ENCODE measurements at regions not wholly inside any gene's neighbourhood (a gene's known extent, or its start where the extent isn't known, plus 50 kb on each side); places are given as distances from the start of the nearest gene placed in this dataset.
"Not testable (repeated sequence)": the region's sequence is repeated elsewhere in the genome, so short reads cannot be mapped to it uniquely, and the experiment has no call there.

DNA sequence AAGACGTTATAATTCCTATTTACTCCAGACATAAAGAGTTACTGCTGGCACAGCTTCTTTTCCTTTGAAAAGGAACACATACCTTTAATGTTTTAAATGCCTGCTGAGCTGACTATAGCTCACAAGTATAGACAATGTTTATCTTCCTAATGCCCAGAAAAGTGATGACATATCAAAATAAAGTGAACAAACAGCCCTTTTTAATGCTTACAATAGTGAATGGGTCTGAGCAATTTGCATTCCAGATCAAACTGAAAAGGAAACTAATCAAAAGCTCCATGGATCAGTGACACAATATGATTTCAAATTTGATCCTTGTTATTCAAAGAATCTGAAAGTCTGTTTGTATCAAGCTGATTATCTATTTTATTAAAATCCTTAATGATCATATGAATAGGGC is 233.6 kb upstream of the SEMA3E start:
- DNase-seq: no peak

DNA sequence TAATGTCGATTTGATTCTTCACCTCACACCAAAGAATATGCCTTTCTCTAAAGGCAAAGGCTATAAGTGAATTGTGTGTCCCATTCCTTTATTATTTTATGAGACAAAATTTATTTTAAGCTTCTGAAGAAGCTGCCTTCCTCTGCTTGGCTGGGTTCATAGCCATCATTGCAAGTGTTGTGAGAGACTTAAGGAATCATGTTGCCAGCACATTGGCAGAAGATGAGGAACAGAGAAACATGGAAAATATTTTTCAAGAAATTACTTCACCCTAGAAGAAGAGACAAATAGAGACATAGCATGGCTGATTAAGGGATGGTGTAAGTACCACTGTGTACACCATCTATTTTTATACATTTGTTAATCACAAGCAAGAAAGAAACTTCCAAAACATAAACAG is 230.1 kb upstream of the SEMA3E start:
- DNase-seq: no peak

DNA sequence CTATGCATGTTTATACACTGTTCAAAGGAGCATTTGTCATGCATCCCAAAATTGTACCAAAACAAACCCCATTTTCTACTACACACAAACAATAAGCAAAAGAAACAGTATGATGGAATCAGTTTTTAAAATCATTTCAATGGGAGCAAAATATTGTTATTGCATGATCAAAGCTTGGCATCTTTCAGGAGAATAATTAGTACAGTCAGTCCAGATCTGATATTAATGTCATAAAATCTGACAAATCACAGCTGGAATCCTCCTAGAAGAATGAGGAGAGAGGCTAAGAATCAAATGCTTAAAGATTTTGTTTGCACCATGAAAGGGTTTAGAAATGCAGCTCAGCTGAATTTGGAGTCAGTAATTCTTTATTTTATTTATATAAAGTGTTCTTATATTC is 229.7 kb upstream of the SEMA3E start:
- no peak for DNase-seq

DNA sequence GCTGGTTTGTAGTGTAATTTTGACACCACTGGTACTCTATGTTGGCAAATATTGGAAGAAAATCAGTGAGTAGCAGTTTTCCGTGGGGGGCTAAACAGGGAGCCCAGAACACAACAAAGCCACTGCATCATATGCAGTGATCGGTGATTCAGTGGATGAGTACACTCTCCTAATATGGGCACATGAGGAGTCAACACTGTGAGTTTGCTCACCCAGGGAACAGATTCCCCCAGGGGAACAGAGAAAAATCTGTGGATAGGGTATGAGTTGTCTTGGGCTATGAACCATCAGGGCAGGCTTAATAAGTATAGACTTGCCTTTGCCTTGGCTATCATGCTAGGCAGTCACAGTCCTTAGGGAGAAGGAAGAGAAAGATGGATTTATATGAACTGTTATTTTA is 227.7 kb upstream of the SEMA3E start:
- peak; percentile 33 for DNase-seq

DNA sequence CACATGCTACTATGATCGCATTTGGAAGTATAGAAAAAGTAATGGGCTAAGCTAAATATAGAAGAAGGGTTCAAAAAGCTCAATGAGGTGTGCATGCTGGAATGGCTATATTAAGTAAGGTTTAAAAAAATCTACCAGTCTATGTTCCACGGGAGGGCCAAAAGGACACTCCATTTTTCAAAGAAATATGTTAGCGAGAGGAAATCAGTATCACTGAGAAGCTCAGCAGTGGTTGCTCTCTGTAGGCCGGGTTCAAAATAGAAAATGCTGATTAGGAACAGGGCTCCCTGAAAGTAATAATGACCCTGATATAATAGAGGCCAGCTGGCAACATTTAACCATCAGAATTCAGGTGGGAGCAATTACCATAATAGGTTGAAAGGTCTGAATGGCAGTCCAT is 224.5 kb upstream of the SEMA3E start:
- DNase-seq: no peak

DNA sequence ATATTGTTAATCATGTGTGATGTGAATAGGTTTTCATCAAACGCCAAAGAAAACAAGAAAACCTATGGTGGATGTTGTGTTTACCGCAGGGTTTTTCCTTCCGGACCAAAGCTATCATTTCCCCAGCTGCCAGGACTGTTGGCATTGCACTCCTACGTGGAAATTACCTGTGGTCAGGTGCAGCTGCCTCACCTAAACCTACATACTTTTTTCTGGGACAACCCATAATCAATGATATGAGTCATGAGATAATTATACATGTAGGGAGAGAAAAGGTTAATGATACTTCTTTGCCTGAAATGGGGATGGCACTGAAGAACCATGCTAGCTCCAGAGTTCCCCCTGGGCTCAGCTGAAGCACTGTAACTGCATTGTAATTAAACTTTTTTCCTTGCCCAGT is 223.6 kb upstream of the SEMA3E start:
- no peak for DNase-seq

DNA sequence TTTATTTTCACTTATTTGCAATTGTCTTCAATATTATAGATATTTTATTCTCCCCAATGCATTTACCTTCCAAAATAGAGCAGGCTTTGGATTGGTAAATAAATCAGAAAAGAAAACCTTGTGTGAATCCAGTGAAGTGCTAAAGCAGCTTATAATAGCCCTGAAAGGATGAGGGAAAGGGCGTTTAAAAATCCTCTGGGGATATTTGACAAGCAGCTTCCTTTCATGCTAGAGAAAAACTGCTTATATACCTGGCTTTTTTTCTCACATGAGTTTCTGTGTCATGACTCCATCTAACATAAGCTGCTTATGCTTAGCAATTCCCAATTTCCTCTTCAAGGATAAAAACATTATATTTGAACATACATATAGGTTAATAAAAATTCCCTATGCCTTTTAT is 221.6 kb upstream of the SEMA3E start:
- DNase-seq: no peak

DNA sequence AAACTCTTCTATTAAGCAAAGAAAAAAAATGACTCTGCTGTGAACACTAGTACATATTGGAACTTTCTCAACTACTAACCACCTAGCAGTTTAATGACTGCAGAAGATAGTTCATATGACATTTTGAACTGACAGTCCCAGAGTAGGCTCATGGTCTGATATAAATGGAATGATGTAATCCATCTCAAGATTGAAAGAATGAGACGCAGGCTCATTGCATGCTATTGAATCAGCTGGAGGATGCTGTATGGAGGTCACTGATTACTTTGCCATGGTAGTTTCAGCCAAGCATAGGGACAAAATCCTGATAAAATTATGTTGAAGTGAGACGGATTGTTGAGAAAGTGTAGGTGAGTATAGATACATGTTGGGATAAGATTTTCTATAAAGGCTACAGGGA is 217.6 kb upstream of the SEMA3E start:
- no peak for DNase-seq

DNA sequence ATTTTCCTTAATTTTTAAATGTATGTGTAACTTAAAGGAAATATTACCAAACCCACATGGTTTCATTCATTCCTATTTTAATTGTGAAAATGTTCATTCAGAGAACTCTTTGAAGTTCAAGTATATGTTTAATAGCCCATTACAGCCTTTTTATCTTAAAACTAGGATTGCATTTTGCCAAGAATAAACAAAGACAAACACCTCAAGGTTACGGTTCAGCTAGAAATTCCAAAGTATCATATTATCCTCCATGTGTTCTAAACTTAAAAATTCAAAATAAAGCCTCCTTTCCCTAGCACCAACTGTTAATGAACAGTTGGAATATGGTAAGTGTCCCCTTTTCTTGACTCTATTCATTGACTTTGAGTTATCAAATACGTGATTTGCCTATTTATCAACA is 215.6 kb upstream of the SEMA3E start:
- no peak for DNase-seq

DNA sequence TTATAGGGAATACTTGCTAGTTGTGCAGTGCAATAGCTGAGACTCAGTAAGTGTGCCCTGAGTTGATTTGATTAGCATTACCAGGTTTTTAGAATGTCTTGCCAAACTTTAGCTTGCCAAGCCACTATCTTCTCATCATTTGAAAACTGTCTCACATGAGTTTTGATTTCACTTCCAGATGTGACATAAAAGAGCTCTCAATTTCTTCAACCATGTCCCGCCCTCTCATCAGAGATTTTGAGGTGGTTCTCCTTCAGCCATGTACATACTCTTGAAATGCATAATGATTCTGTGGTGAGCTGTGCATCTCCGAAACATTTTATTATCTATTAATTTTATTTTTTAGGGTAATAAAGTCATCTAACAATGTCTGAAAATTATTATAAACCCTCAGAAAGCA is 215.0 kb upstream of the SEMA3E start:
- no peak for DNase-seq

DNA sequence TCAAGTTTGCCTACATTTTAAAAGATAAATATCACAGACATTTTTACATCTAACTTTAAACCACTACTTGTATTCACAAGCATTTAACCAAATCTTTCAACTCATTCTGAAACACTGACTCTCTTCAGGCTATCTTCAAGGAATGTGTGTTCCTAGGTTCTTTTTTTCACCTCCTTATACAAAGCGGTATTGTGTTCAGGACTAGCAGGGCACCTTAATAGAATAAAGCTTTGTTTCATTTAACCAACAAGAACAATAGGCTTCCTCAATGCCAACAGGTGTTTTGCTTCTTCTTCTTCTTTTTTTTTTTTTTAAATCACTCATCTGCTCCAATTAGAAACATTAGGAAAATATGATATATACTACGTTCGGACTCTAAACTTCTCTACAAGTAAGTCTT is 212.9 kb upstream of the SEMA3E start:
- no peak for DNase-seq

DNA sequence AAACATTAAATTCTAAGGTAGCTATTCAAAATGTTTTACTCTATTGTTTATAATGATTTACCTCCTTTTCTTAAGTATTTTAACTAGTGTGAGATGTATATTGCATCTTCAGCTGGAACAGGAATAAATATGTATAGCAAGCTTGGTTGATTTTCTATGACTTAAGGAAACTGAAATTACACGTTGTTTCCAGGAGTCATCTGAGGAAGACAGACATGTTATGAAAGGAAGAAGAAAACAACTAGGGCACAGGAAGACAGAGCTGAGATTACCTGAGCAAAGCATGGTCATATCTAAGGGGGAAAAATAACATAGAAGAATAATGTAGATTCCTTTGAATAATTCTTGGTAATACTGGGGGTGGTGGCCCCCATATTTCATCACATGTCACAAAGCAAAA is 210.9 kb upstream of the SEMA3E start:
- DNase-seq: no peak

DNA sequence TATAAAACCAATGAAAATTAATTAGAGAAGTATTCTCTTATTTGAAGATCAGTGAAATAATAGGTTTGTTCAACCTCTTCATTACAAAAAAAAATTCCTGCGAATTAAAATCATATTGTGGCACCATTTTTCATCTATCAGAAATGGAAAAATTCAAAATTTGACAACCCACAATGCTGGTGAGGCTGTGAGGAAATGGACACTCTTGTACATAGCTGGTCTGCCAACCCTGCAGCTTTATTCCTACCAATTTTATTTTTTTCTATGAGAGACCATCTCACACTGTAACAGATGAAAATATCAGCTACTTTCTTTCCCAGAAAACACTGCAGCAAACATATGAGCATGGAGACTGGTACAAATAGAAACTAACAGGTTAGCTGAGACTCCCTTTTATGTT is 208.8 kb upstream of the SEMA3E start:
- DNase-seq: no peak

DNA sequence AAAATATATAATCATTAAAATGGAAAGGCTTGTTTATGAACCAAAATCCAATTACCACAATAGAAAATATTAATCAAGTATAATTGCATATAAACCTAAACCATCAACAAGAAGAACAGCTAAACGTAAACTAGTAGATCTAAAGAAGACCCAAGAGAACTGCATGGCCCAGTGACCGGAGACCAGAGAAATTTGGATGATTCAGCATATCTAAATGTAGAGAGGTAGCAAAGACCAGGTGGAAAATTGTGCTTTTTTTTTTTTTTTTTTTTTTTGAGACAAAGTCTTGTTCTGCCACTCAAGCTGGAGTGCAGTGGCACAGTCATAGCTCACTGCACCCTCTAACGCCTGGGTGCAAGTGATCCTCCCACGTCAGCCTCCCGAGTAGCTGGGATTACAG is 207.2 kb upstream of the SEMA3E start:
- DNase-seq: no peak

DNA sequence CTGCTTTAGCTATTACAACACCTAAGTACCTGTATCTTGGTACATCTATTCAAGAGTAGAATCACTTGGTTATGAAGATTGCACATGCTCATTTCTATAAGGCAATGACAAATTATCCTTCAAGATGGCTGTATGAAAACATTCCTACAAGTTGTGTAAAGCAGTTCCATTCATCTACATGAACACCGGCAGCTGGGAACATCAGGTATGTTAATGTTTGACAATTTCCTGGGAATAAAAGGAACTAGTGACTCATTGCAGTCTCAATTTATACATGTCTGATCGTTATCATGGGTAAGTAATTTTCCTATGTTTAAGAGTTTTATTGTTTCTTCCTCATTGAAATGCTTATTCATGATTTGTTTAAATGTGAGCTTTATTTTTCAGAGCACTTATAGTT is 203.2 kb upstream of the SEMA3E start:
- DNase-seq: no peak

DNA sequence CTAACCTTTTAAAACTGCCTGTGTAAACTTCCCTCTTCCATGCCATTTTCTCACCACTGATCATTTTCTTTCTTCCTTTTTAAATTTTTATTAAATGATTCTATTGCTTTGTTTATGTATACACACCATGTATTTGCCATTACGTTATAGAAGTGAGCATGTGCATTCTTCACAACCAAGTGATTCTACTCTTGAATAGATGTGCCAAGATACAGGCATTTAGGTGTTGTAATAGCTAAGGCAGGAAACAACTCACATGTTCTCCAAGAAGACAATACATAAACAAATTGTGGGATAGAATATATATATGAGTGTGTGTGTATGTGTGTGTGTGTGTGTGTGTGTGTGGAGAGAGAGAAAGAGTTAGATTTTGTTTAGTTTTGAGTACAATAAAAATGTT is 202.6 kb upstream of the SEMA3E start:
- no peak for DNase-seq

DNA sequence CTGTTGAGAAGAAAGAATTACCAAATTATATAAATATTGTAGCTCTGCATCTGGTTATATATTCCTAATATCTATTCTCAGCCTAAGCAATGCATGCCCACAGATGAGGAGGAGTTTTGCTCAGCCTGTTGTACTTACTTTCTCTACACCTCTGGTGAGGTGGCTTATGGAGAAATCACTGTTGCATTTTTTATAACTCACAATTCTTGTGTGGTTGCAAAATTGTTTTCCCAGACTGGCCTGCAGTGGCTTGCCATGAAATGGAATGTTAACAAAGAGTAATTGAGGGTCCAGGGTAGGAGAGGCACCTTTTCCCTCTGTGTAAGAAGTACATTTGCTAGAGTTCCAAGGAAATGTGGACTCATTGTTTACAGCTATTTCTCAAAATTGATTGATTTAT is 202.0 kb upstream of the SEMA3E start:
- DNase-seq: no peak

DNA sequence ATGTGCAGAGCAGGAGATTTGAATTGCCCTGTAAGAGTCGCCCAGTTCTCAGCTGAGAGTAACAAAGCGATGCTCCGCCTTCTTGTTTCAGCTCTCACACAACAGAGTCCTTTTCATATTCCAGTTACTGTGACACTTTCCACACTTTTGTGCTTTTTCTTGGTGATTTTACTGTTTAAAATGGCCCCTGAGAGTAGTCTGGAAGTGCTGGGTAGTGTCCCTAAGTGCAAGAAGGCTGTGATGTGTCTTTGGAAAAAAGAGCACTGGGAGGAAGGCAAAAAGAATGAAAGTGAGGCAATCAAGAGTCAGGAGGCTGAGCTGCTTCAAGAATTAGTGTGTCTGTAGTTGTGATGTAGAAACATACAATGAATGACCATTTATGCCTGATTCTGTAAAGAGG is 201.2 kb upstream of the SEMA3E start:
- DNase-seq: no peak

DNA sequence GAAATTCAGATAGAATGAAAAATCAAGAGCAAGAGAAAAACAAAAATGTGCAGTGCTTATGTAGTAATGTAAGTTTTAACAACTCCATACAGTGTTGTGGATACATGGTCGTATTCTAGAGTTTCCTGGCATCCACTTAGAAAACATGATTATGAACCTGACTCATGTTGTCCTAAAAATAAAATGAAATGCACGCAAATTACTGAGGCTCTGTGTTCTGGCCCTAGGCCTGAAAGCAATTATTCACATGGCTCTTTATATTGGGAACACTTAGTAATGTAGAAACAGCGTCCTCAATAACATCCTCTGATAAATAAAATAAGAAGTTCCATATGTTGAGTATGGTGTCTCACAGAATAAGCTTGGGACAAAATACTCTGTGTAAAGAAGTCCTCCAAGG is 200.2 kb upstream of the SEMA3E start:
- no peak for DNase-seq

DNA sequence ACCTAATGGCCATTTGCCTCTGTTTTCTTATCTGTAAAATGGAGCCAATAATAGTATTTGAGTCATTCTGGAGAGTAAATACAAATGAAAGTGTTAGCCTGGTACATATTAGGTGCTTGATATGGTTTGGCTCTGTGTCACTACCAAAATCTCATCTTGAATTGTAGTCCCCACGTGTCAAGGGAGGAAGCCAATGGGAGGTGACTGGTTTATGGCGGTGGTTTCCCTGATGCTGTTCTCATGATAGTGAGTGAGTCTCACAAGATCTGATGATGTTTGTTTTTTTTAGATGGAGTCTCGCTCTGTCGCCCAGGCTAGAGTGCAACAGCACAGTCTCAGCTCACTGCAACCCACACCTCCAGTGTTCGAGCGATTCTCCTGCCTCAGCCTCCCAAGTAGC is 194.0 kb upstream of the SEMA3E start:
- no peak for DNase-seq

DNA sequence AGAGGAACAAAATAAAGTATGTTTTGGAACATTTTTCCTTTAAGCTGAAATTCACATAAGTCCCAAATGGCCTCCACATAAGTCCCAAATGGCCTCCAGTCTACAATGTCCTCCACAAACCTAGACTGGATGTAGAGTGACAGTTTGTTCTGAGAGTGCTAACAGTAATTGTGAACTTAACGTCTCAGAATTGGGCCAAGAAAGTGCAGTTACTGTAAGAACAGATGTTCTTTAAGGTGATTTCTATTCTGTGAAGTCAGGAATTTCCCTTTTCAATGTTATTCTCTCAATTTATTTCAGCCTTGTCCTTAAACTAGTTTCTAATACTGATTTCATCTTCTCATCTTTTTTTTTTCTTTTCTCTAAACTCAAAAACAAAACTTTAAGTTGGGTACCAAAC is 188.7 kb upstream of the SEMA3E start:
- DNase-seq: no peak

DNA sequence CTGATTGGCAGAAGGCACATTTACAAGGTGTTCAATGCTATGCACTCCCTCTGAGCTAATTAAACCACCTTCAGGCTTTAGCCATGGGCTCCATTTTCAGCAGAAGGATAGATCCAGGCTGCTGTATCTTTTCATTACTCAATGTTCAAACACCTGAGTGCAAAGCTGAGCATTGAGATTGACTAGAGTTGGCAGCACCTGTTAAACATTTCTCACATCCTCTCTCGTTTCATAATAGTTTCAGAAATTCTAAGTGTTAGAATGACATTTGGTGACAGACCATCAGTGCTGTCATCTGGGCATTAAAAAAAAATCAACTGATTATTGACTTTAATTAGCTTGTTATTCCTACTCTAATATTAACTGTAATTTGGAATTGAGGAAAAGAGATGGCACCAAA is 187.1 kb upstream of the SEMA3E start:
- no peak for DNase-seq

DNA sequence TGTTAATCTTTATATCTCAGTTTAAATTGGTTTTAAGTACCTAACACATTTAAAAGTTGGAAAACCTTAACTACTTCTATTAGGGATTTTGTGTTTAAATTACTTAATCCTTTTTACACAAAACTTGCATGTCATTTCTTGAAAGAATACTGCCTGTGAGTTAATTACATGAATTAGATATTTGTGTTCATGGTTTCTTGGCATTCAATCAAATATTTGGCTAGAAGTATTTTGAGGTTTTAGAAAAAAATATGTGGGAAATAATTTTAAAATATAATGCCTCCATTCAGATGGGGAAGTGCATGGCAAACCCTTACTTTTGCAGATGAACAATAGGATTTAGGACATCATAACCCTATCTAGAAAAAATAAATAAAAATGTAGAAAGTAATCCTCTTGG is 186.5 kb upstream of the SEMA3E start:
- no peak for DNase-seq

DNA sequence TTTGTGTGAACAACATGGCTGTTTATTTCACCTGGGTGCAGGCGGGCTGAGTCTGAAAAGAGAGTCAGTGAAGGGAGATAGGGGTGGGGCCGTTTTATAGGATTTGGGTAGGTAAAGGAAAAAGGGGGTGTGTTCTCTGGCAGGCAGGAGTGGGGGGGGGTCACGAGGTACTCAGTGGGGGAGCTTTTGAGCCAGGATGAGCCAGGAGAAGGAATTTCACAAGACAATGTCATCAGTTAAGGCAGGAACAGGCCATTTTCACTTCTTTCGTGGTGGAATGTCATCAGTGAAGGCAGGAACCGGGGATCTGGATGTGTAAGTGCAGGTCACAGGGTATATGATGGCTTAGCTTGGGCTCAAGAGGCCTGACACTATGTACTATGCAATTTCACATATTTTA is 184.8 kb upstream of the SEMA3E start:
- not testable (repeated sequence) for DNase-seq

DNA sequence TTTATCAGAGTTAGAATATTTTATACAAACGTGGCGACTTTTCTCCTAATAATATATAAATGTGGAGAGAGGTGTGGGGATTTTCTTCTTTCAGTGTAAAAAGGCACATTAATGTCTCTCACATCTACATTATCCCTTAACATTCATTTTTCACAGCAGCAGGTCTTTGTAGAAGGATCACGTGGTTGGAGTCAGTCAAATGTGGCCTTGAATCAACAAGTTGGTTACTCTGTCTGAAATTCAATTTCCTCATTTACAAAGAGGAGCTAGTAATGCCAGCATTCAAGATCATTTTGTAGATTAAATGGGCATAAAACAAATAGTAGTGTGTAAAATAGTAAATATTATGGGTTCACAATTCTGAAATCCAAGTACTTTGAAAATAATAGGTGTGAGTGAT is 183.1 kb upstream of the SEMA3E start:
- DNase-seq: no peak

DNA sequence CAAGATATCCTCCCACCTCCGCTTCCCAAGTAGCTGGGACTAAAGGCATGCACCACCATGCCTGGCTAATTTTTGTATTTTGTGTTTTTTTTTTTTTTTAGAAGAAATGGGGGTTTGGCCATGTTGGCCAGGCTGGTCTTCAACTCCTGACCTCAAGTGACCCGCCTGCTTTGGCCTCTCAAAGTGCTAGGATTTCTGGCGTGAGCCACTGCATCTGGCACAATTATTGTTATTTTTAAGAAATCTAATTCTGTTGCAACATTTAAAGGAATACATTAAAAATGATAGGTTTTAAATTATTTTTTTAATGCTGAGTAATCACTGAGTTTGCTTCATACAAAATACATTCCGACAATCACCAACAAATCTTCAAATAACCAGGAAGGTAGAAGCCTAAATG is 178.1 kb upstream of the SEMA3E start:
- DNase-seq: no peak

DNA sequence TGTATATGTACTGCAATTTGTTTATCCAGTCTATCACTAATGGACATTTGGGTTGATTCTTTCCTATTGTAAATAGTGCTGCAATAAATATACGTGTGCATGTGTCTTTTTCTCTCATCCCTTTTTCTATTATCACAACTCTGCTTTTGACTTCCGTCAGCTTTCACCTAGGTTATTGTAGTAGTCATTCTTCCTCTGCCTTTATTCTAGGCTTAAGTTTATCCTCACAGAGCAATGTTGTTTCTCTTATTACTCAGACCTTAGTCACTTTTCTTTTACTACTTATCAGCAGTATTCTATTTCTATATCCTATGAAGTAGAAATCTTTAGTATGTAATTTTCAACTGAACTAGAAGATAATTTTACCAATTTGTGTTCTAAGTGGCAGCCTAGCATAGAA is 175.3 kb upstream of the SEMA3E start:
- no peak for DNase-seq
